ENCODE measurements at regions not wholly inside any gene's neighbourhood (a gene's known extent, or its start where the extent isn't known, plus 50 kb on each side); places are given as distances from the start of the nearest gene placed in this dataset.

DNA sequence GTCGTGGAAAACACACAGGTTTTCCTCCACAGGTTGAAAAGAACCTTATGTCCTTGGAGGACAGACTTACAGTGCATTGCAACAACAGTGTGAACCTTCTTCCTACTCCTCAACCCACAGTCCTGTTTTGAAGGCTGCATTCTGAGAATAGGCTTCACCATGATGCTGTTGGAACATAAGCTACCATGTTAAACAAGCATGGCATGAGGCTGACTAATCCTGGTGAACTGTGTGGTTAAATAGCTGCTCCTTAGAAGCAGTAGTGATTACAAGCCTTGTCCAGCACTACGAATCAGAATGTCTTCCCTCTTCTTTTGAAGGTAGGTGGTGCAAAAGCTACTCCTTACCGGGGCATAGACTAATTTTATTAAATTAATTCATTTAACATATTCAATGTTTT, 368.5 kb upstream of the EPHA7 start:
- DNase-seq, result no peak

DNA sequence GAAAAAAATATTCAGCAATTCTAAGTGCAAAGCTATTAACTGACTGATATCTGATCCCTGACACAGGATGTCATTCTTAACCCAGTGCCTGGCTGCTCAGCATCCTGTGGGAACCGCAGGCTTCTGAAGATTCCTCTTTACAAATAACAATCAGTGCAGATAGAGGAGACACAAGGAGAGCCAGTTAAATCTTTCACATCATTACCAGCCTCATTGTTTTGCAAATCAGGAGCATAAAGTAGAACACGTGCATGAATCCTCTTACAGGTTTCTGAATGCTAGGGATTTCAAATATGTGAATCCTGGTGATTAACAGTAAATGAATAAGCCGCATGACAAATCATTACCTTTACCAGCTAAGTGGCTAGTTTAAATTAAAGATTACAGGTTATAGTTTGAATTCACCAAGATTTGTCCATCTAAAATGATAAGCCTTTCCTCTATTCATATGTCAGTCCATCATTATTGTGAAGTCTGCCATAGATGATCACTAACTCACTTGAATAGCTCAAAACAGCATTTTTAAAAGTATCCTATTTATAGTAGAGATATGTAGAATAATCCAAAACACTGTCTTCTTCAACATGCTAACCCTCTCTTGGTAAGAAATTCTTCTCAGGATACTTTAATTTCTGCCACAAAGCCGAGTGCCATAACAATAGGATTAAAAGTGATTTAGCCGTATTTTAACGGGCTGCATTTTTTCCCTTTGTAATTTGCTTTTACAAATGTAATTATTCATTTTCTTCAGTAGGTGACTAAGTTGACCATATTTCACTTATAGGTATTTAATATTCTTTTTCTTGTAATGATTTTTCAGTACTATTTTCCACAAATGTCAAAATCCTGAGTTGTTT, 367.3 kb upstream of the EPHA7 start:
- no peak for DNase-seq

DNA sequence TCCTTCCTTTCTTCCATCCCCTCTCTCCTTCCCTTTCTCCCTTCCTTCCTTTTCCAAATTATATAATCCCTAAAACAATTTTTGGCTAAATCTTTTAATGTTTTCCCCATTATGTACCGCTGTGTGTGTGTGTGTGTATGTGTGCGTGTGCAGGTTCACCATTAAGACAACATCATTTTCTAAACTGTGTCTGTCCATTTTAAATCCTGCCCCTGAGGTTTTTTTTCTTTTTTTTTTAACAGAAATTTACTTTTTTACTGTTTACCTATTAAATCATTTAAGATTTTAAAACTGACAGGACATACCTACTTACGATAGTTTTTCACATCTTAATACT, 366.3 kb upstream of the EPHA7 start:
- DNase-seq, result no peak

DNA sequence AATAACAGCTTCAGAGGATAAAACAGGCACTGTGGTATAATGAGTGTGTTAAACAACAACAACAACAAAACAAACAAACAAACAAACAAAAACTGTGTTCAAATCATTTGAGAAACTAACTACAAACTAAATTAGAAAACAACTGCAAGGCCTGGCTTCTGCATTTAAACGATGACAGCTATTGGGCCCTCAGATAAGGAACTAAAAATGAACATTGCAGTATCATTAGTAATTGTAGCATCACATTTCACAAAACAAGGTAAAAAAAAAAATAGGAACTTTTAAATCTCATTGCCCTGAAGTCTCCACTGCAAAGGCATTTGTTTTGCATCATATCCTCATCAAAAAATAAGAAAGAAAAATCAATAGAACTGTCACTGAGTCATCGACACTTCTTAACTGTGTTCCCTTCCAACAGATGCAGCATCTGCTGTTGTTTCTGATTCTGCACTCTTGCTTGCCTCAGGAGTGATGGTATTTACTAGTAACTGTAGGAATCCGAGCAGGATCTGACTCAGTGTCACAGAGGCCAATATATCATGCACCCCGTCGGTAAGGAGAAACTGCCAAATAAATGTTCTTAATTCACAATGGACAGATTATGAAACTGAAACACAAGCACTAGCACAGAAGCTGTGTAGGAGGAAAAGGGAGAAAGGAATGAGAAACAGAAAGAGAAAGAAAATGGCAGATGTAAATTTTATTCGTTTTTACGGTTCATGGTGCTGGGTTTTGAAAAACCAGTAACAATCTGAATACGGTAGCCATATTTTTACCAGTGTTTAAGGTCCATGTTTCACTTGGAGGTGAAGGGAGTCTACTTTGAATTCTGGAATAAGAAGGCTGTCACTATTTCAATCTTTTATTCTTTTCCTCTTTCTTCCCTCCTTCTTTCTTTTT, 365.7 kb upstream of the EPHA7 start:
- DNase-seq, result peak in 2 of 51 donors; percentile 7 to 12

DNA sequence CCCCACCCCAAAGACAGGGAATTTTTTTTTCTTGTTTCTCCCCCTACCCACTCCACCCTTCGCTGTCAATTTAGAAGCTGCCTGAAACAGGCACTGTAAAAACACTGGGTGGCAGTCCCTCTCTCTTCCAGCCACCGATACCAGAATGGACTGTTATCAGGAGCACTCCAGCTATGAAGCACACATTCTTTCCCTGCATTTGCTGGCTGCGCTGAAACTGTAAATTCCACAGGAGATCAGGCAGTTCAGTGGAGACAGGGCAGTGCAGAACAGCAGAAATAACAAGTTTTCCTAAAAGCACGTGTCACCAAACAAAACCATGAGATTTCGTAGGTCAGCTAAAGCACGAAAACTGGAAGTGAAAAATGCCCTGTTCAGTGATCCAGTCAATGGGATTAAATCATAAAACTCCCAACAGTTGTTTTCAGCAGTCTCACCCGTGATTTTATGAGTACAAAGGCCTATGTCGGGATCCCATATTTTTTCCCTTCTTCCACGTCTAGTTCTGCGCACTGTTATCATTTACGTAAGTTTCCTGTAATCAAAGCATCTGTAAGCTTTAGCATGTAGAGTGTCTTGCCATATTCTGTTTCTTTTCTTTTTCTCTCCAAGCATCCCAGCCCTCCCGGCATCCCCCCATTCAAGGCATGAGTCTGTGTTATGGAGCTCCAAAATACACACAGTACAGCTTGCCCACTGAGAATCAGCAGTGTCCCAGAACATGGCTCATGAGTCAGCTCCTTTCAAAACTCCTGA, 359.9 kb upstream of the EPHA7 start:
- DNase-seq, result peak in 10 of 51 donors; percentile 1 to 29 (median 10)

DNA sequence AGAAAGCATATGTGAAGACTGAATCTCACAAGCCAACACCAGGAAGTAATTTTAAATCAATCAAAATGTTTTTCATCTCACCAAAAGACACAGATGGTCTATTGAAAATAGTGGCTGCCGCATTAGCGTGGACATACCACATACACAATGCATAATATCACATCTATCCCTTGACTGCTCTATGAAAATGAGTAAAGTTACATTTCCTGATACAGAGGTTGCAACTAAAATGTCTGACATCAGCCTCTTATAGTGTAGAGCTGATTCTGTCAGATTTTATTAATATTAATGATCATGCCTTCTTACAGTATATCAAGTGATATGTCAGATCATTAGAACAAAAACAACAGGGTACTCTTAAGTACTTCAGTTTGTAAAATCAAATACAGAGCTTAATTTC, 339.8 kb upstream of the EPHA7 start:
- DNase-seq, result no peak

DNA sequence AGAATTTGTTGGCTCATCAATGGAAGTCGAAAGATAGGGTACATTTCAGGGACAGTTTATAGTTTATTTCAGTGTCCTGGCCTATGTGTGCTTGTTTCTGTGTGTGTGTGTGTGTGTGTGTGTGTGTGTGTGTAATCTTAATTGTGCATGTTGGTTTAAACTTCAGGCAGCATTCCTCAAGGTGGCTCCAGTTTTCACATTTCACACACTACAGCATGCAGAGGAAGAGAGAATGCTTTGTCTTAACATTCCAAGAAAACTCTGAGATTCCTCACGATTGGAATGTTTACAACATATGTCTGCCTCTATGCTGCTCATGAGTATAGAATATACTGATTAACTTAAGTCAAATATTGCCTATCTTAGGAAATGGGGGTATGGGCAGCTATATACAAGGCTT, 332.6 kb upstream of the EPHA7 start:
- DNase-seq, result no peak

DNA sequence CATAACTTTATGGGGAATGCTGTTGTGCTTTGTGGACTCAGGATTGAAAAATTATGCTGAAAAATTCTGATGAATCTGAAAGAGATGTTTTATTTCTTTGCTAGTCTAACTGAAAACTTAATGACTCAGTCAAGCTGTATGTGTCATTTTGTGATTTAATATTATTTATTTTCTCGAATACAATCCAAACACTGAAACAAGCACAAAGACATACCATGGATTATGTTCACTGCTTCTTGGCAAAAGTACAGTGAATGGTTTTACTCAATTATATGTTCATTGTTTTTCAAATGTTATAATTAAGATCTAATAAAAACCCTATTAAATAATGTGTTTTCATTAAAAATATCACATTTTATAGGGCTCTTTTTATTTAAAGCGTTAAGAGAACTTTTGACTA, 330.6 kb upstream of the EPHA7 start:
- DNase-seq, result no peak

DNA sequence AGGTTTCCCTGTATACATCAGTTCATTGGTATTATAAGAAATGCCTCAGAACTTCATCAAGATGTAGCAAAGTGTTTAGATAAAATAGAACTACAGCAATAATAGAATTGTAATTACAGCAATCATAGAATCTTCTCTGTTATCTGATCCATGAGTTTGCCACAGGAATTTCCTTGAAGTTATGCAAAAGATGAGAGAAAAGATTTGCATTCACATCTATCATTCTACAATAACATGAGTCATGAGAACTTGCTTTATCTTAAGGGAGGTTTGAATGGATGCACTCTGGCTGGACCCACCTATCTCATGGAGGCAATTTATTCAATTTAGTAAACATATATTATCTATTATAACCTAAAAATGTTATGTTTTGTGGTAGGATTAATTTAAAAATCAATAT, 329.8 kb upstream of the EPHA7 start:
- no peak for DNase-seq

DNA sequence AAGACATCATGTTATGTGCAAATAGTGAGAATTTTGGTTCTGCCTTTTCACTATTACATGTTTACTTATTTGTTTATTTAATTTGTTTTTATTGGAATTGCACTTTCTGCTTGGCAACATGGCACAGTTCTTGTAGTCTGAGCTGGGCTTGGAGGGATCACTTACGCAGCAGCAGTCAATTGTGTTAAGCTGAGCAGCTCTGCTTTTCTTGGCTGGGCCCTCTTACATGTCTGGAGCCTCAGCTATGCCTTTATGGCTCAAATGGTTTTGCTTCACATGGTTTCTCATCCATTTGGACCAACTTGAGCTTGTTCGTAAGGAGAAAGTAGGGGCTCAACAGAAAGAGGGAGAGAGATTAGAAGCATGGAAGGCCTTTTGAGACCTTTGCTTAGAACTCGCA, 327.5 kb upstream of the EPHA7 start:
- DNase-seq, result no peak

DNA sequence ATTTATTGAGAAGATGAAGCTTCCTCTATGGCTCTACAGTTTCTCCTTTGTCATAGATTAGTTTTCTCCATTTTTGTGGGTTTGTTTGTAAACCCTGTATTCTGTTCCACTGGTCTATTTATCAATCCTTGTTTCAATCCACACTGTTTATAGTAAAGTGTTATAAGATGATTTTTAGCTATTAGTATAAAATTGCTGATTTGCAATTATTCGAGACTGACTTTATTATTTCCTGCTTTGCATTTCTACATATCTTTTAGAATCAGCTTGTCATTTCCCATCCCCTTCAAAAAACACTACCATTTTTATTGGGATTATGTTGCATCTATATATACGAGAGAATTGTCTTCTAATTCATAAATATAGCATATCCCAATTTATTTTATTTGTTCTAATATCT, 325.9 kb upstream of the EPHA7 start:
- DNase-seq, result no peak

DNA sequence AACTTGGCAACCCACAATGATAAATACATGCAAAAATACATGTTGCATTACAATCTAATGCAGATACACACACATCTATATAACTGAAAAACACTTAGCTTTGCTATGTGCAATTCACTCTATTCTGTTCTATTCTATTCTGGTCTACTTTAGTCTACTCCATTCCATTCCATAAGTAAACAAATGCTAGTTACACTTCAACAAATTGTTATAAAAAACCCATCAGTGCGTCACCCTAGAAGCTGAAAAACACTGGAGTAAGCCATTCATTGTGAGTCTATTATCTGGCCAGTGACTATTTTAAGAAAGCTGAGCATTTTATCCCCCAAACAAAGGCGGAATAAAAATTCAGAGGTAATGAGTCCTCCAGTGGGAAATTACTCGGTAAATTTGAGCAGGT, 315.7 kb upstream of the EPHA7 start:
- DNase-seq, result no peak

DNA sequence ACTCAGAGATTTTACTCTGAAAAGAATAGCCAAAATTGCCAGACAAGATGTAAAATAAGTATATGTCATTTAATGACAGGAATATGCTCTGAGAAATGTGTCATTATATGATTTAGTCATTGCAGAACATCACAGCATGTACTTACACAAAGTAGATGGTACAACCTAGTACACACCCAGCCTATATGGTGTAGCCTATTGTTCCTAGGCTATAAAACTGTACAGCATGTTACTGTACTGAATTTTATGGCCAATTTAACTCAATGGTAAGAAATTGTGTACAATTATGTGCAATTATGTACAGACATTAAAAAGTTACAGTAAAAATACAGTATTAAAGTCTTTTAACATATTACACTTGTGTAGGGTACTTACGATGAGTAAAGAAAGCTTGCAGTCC, 311.9 kb upstream of the EPHA7 start:
- no peak for DNase-seq

DNA sequence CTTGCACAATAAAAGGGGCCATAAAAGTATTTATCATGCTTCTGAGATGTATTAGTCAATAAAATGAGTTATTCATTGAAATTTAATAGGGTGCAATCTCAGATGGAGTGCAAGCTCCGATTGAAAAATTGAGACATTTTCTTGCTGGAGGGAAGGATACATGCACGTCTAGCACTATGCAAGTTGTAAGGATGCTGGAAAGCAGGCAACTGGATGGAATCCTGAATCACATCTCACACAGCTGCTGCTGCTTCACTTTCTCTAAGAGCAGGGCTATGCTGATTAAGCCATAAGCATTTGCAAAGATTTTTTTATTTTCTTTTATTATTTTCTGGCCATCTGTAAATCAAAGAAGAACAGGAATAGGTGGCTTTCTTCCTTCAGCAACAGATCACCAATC, 308.8 kb upstream of the EPHA7 start:
- DNase-seq, result no peak

DNA sequence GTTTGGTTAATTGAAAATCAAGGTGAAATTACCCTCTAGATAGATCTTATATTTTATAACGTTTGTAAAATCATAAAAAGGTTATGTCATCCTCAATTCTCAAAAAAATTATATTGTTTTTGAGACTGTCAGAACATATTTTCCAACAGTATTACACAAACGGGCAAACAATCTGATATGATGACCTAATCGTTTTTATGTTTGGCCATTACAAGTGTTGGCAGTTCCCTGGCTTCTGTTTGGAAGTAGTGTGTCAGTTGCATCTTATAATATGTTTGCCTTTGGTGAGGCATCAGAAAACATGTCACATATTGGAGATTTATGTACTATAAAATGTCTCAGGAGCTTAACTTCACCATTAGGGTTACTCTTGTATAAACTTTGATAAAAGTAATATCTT, 308.1 kb upstream of the EPHA7 start:
- DNase-seq, result no peak

DNA sequence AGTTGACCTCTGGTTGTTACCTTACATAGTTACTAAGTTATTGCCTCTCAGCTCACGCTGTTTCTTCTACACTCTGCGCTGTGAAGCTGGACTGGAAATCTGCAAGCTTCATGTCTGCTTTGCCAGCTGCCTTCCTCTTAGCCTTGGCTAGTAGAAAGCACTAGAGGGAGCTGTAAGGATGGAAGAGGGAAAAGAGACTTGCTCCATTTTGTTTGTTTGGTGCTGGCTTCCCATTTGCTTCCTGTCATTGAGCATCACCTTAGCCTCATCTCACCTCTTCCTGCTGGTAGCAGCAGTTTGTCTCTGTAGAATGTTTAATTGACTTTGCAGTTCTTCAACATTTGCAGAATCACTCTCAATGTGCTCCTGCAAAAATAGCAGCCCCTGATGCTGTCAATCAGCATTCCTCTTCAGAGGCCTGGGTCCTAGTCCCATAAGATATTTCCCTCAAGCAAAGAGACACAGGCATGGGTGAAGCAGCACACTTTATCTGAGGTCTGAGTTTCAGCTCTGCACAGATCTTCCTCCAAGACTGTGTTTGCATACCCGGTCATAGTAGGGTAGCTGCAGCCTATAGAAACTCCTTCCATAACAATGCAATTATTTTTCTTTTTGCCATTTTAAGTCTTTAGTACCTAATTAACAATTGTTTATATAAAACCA, 302.2 kb upstream of the EPHA7 start:
- DNase-seq, result peak in 5 of 51 donors; percentile 1 to 8 (median 2)

DNA sequence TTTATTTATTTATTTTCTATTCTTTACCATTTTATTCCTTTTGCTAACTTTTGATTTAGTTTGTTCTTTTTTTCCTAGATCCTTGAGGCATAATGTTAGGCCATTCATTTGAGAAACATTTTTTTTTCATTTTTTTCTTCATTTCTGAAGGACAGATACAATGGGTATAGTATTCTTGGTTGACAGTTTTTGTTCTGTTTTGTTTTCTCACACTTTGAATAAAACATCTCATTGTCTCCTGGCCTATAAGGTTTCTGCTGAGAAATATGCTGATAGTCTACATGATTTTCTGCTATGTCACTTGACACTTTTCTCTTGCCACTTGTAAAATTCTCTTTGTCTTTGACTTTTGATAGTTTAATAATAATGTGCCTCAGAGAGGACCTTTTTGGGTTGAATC, 294.6 kb upstream of the EPHA7 start:
- no peak for DNase-seq

DNA sequence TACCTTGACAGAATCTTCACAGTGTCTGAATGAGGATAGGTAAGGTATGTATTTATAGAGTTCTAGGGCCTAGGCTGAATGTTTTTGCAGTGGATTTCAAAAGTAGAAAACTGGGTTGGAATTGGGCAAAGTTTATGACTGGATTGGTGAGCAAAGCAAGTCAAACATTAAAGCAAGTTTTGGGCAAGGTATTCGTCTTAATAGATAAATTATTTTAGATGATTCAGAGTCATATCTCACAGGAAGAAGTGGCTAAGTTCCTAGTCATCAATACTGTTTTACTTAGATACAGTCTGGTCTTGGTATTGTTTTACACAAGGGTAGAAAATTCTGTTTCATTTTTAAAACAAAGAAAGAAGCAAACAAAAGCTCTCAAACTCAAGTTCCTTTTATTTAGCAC, 284.1 kb upstream of the EPHA7 start:
- no peak for DNase-seq

DNA sequence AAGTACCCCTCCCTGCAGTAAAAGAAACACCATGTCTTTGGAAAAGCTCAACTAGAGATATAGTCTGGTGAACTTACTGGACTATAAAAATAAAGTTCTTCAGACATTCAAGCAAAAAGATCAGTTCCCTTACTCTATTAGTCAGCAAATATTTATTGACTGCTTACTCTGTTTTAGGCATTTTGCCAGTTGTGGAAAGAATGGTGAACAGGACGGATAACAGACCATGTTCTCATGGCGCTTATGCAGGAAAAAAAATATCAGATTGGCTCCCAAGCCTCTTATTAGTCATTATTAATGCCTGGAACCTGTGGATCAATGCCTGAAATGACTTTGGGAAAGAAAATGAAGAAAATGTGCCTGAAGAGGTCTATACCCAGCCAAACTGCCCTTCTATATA, 282.2 kb upstream of the EPHA7 start:
- no peak for DNase-seq

DNA sequence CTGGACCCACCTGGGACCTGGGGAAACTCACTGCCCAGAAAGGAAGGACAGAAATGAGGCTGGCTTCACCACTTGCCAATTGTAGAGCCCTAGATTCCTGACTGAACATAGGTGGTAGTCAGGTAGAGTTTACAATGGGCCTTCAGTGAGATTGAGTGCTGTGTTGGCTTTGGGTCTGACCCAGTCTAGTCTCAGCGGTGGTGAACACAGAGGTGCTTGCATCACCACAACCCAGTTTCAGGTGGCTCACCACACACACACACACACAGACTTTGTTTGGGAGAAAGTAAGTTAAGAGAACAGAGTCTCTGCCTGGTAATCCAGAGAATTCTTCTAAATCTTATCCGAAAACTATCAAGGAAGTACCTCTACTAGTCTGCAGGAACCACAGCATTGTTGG, 266.1 kb upstream of the EPHA7 start:
- no peak for DNase-seq

DNA sequence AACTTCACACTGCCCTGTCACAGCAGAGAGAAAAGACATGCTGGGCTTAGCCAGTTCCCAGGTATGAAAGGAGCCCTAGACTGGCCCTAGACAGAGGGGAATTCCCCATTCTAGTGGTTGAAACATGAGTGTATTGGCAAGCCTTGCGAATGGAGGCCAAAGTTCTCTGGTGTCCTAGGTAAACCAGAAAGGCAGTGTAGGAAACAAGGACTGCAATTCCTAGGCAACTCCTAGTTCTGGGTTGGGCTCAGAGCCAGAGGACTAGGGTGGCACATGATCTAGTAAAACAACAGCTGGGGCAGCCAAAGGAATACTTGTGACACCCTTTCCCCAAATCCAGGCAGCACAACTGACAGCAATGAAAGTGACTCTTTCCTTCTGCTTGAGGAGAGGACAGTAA, 265.0 kb upstream of the EPHA7 start:
- no peak for DNase-seq

DNA sequence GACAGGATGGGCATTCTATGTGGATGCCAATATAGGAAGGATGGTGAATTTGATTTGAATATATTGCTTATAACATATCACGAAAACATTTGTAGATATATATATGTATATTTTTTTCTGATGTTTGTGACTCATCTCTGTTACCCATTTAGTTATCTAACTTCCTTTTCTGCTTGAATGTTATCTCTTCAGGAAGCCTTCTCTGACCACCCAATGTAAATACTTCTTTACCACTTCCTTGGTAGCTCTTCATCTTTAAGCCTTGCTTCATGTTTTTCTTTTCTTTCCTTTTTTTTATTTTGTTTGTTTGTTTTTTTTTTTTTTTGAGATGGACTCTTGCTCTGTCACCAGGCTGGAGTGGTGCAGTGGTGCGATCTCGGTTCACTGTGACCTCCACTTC, 260.5 kb upstream of the EPHA7 start:
- DNase-seq, result no peak

All from hypothalamus (tissue), 51 donors.